ENCODE measurements at regions not wholly inside any gene's neighbourhood (a gene's known extent, or its start where the extent isn't known, plus 50 kb on each side); places are given as distances from the start of the nearest gene placed in this dataset.

DNA sequence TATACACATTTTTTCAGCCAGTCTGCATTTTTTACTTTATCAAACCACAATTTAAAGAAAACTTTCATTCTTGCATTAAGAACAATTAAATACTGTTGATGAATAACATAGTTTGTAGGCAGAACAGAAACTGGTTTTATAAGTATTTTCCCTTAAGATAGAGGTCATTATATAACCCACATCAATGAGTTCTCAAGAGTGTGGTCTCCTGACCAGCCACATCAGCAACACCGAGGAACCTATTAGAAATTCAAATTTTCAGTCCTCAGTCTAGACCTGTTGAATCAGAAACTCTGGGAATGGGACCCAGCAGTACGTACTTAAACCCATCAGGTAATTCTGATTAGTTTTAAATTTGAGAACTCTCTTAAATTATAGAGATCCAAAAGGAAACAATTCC lies 299.6 kb upstream of the ARSJ start (continued):
- TF ChIP-seq SRF (IDR thresholded peaks at IDR 0.05; ENCODE audit: low read depth, low read length) = no peak
- TF ChIP-seq RXRA (IDR thresholded peaks at IDR 0.05; ENCODE audit: insufficient read depth, low read depth, low read length) = no peak
- no peak for TF ChIP-seq POLR2A (IDR thresholded peaks at IDR 0.05; ENCODE audit: control extremely low read depth in 1 of 2, low read depth in 2 of 2, low read length in 2 of 2)
- TF ChIP-seq, protein P1, sequence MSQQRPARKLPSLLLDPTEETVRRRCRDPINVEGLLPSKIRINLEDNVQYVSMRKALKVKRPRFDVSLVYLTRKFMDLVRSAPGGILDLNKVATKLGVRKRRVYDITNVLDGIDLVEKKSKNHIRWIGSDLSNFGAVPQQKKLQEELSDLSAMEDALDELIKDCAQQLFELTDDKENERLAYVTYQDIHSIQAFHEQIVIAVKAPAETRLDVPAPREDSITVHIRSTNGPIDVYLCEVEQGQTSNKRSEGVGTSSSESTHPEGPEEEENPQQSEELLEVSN (IDR thresholded peaks at IDR 0.05) = no peak

All from H1 (cell line).